ENCODE measurements at regions not wholly inside any gene's neighbourhood (a gene's known extent, or its start where the extent isn't known, plus 50 kb on each side); places are given as distances from the start of the nearest gene placed in this dataset.
"Not testable (repeated sequence)": the region's sequence is repeated elsewhere in the genome, so short reads cannot be mapped to it uniquely, and the experiment has no call there.

GRCh38 chr19:28397306-28397705 lies 815.6 kb downstream of the UQCRFS1 start:
- DNase-seq: no peak

GRCh38 chr19:28396287-28396831 lies 816.6 kb downstream of the UQCRFS1 start:
- DNase-seq: no peak

GRCh38 chr19:28394725-28395124 lies 818.2 kb downstream of the UQCRFS1 start:
- DNase-seq: no peak

- DNase-seq: no peak
These were observed 819.2 kb downstream of the UQCRFS1 start for GRCh38 chr19:28393574-28394336.

- DNase-seq: no peak
These were observed 824.0 kb downstream of the UQCRFS1 start for GRCh38 chr19:28388988-28389387.

GRCh38 chr19:28387507-28387906 lies 825.4 kb downstream of the UQCRFS1 start:
- no peak for DNase-seq

GRCh38 chr19:28386470-28386869 lies 826.5 kb downstream of the UQCRFS1 start:
- no peak for DNase-seq

- no peak for DNase-seq
These were observed 826.9 kb downstream of the UQCRFS1 start for GRCh38 chr19:28386066-28386465.

- no peak for DNase-seq
These were observed 835.9 kb downstream of the UQCRFS1 start for GRCh38 chr19:28377077-28377476.

- DNase-seq: no peak
These were observed 838.0 kb downstream of the UQCRFS1 start for GRCh38 chr19:28374971-28375370.

GRCh38 chr19:28372576-28373247 lies 840.2 kb downstream of the UQCRFS1 start:
- no peak for DNase-seq

- no peak for DNase-seq
These were observed 845.8 kb downstream of the UQCRFS1 start for GRCh38 chr19:28367146-28367545.

GRCh38 chr19:28363254-28363653 lies 849.7 kb downstream of the UQCRFS1 start:
- DNase-seq: no peak

GRCh38 chr19:28359431-28360414 lies 853.2 kb downstream of the UQCRFS1 start:
- DNase-seq: no peak

- DNase-seq: no peak
These were observed 854.3 kb downstream of the UQCRFS1 start for GRCh38 chr19:28358633-28359032.

- no peak for DNase-seq
These were observed 861.2 kb downstream of the UQCRFS1 start for GRCh38 chr19:28351761-28352160.

GRCh38 chr19:28351321-28351720 lies 861.6 kb downstream of the UQCRFS1 start:
- DNase-seq: not testable (repeated sequence)

GRCh38 chr19:28350673-28351072 lies 862.3 kb downstream of the UQCRFS1 start:
- DNase-seq: no peak

- DNase-seq: no peak
These were observed 862.9 kb downstream of the UQCRFS1 start for GRCh38 chr19:28350037-28350436.

- no peak for DNase-seq
These were observed 863.3 kb downstream of the UQCRFS1 start for GRCh38 chr19:28349604-28350003.

GRCh38 chr19:28345811-28346210 lies 867.1 kb downstream of the UQCRFS1 start:
- no peak for DNase-seq

- no peak for DNase-seq
These were observed 871.1 kb downstream of the UQCRFS1 start for GRCh38 chr19:28341810-28342350.

GRCh38 chr19:28334419-28334818 lies 878.5 kb downstream of the UQCRFS1 start:
- no peak for DNase-seq

Measured in stimulated activated naive CD4-positive, alpha-beta T cell treated with Interleukin-2 at 50 U/mL for 16 hours (primary cell).